GM19240 (cell line): ENCODE measurements at regions not wholly inside any gene's neighbourhood (a gene's known extent, or its start where the extent isn't known, plus 50 kb on each side); places are given as distances from the start of the nearest gene placed in this dataset.
"Not testable (repeated sequence)": the region's sequence is repeated elsewhere in the genome, so short reads cannot be mapped to it uniquely, and the experiment has no call there.

ENCODE experiments used
- DNase-seq: peaks from one replicate; pipeline ENCODE4 v3.0.0; 2011; ENCODE audit warnings: low spot score; ENCODE audit not compliant: insufficient read length

GRCh38 chr17:34006126-34006525, 249.0 kb upstream of the CCL2 start:
- no peak for DNase-seq

GRCh38 chr17:34008125-34008524, 247.0 kb upstream of the CCL2 start:
- DNase-seq = no peak

GRCh38 chr17:34009912-34010311, 245.2 kb upstream of the CCL2 start:
- DNase-seq = no peak

GRCh38 chr17:34010534-34010933, 244.6 kb upstream of the CCL2 start:
- DNase-seq = no peak

- no peak for DNase-seq
Measured at GRCh38 chr17:34011599-34011998, 243.5 kb upstream of the CCL2 start.

GRCh38 chr17:34012709-34013375, 242.2 kb upstream of the CCL2 start:
- DNase-seq = no peak

- DNase-seq = no peak
Measured at GRCh38 chr17:34015253-34015652, 239.8 kb upstream of the CCL2 start.

- no peak for DNase-seq
Measured at GRCh38 chr17:34024386-34024785, 230.7 kb upstream of the CCL2 start.

- DNase-seq = no peak
Measured at GRCh38 chr17:34024806-34025551, 230.1 kb upstream of the CCL2 start.

GRCh38 chr17:34030601-34031000, 224.5 kb upstream of the CCL2 start:
- DNase-seq = not testable (repeated sequence)

GRCh38 chr17:34032305-34032704, 222.8 kb upstream of the CCL2 start:
- not testable (repeated sequence) for DNase-seq

GRCh38 chr17:34038786-34039185, 216.3 kb upstream of the CCL2 start:
- not testable (repeated sequence) for DNase-seq

GRCh38 chr17:34039213-34039612, 215.9 kb upstream of the CCL2 start:
- not testable (repeated sequence) for DNase-seq

GRCh38 chr17:34039759-34040555, 215.1 kb upstream of the CCL2 start:
- DNase-seq = not testable (repeated sequence)

- no peak for DNase-seq
Measured at GRCh38 chr17:34045990-34046389, 209.1 kb upstream of the CCL2 start.

- no peak for DNase-seq
Measured at GRCh38 chr17:34051046-34051445, 204.0 kb upstream of the CCL2 start.

GRCh38 chr17:34054495-34054894, 200.6 kb upstream of the CCL2 start:
- DNase-seq = no peak

GRCh38 chr17:34055606-34056005, 199.5 kb upstream of the CCL2 start:
- DNase-seq = no peak

GRCh38 chr17:34059423-34060220, 195.5 kb upstream of the CCL2 start:
- no peak for DNase-seq

GRCh38 chr17:34066528-34066927, 188.6 kb upstream of the CCL2 start:
- no peak for DNase-seq

GRCh38 chr17:34067011-34067410, 188.1 kb upstream of the CCL2 start:
- DNase-seq = no peak
